ENCODE measurements at regions not wholly inside any gene's neighbourhood (a gene's known extent, or its start where the extent isn't known, plus 50 kb on each side); places are given as distances from the start of the nearest gene placed in this dataset.

DNA sequence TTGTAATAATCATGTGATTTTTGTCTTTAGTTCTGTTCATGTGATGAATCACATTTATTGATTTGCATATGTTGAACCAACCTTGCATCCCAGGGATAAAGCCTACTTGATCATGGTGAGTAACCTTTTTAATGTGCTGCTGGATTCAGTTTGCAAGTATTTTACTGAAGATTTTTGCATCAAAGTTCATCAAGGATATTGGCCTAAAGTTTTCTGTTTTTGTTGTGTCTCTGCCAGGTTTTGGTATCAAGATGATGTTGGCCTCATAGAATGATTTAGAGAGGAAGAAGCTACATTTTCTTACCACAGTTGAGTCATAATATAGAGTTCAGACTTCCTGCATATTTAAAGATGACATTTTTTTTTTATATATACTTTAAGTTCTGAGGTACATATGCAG, 455.9 kb downstream of the PLPP3 start:
- TF ChIP-seq, protein P1, sequence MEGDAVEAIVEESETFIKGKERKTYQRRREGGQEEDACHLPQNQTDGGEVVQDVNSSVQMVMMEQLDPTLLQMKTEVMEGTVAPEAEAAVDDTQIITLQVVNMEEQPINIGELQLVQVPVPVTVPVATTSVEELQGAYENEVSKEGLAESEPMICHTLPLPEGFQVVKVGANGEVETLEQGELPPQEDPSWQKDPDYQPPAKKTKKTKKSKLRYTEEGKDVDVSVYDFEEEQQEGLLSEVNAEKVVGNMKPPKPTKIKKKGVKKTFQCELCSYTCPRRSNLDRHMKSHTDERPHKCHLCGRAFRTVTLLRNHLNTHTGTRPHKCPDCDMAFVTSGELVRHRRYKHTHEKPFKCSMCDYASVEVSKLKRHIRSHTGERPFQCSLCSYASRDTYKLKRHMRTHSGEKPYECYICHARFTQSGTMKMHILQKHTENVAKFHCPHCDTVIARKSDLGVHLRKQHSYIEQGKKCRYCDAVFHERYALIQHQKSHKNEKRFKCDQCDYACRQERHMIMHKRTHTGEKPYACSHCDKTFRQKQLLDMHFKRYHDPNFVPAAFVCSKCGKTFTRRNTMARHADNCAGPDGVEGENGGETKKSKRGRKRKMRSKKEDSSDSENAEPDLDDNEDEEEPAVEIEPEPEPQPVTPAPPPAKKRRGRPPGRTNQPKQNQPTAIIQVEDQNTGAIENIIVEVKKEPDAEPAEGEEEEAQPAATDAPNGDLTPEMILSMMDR (IDR thresholded peaks at IDR 0.05; ENCODE audit: low read depth, low read length): no peak
- TF ChIP-seq EZH2phosphoT487 (IDR thresholded peaks at IDR 0.05; ENCODE audit: low read depth): no peak

All from OCI-LY3 (cell line).